Tibial nerve (tissue), 4 donors: ENCODE measurements at regions not wholly inside any gene's neighbourhood (a gene's known extent, or its start where the extent isn't known, plus 50 kb on each side); places are given as distances from the start of the nearest gene placed in this dataset.

Experiments used
- DNase-seq, 2 donors: peaks; one replicate each; pipeline ENCODE4 v3.0.0-alpha.2; 2019; ENCODE audit warnings: low spot score in 2 of 2
- H3K27ac ChIP-seq, 4 donors: fragments of 200-600 bp; sonication (generic) in 3 of 4; one replicate each; pipeline ENCODE4 v1.5.1; 2017 to 2019; ENCODE audit warnings: mild to moderate bottlenecking in 1 of 4
- H3K27me3 ChIP-seq, 2 donors: fragments of 200-600 bp; sonication (generic) in 1 of 2; one replicate each; pipeline versions ENCODE4 v1.5.1 to v1.6.0; 2017 to 2019
- H3K36me3 ChIP-seq, 3 donors: fragments of 200-600 bp; sonication (generic); one replicate each; pipeline ENCODE4 v1.5.1; 2018 to 2019
- H3K4me1 ChIP-seq, 4 donors: fragments of 200-600 bp; sonication (generic) in 3 of 4; one replicate each; pipeline ENCODE4 v1.5.1; 2017 to 2019
- H3K4me3 ChIP-seq, 4 donors: fragments of 200-600 bp; sonication (generic) in 3 of 4; one replicate each; pipeline ENCODE4 v1.5.1; 2017 to 2019; ENCODE audit warnings: mild to moderate bottlenecking in 1 of 4, moderate library complexity in 1 of 4
- H3K9me3 ChIP-seq, 4 donors: fragments of 200-600 bp; sonication (generic) in 3 of 4; one replicate each; pipeline ENCODE4 v1.5.1; 2017 to 2019
- CTCF ChIP-seq, 5 experiments: fragments of 200-600 bp in 3 of 5; fragments of 450-650 bp in 2 of 5; sonication (generic) in 3 of 5; IDR thresholded peaks; one replicate each; pipeline ENCODE4 v1.5.1; 2016 to 2019; ENCODE audit warnings: antibody characterized with exemption in 5 of 5, mild to moderate bottlenecking in 3 of 5, moderate library complexity in 2 of 5
- EP300 ChIP-seq, 2 donors: sonication (generic); formaldehyde crosslinking; IDR thresholded peaks; one replicate each; pipeline ENCODE4 v1.6.1; 2017; ENCODE audit warnings: antibody characterized with exemption in 2 of 2, mild to moderate bottlenecking in 1 of 2
- POLR2A ChIP-seq, 2 donors: fragments of 450-650 bp; IDR thresholded peaks; one replicate each; pipeline ENCODE4 v1.6.1; 2017; ENCODE audit warnings: antibody characterized with exemption in 2 of 2, mild to moderate bottlenecking in 2 of 2, moderate library complexity in 2 of 2
- WGBS, 2 donors: methylation state at CpG; one replicate each; pipeline ENCODE4 v1.1.5; 2018; 5-methylcytosine and 5-hydroxymethylcytosine counted together

DNA sequence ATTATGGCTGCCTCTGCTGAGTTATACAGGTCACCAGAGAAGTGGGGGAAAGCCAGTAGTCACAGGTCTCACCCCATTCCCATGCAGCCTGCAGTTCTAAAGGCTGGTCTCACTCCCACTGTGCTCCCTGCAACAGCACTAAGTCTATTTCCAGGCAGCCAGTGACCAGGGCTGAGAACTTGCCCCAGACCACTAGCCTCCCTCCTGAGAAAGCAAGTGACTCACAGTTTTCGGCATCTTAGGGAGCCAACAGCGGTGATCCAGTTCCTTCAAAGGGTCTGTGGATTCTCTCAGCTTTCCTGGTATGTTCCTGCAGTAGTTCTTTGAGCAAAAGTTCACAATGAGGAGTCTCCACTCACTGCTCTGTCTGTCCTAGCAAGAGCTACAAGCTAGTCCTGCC lies 329.6 kb upstream of the MAP2 start:
- no peak for TF ChIP-seq EP300 (IDR thresholded peaks at IDR 0.05)
- TF ChIP-seq CTCF (IDR thresholded peaks at IDR 0.05): no peak
- no peak for TF ChIP-seq POLR2A (IDR thresholded peaks at IDR 0.05)
- H3K36me3 ChIP-seq: no peaks in the 10 kb centered on the region
- no peak for DNase-seq
- H3K4me1 ChIP-seq: no peaks in the 10 kb centered on the region
- 85 to 94% methylated on average over 2 of the region's 2 CpGs for WGBS, 2 donors
- peaks cover 0 to 6% (median 0%) of the 10 kb centered on the region in 4 donors for H3K9me3 ChIP-seq
- no peaks in the 10 kb centered on the region for H3K27me3 ChIP-seq
- H3K27ac ChIP-seq: no peak overlapping the region
- H3K4me3 ChIP-seq: no peak overlapping the region

GRCh38 chr2:209095432-209095831 lies 328.4 kb upstream of the MAP2 start:
- no peaks in the 10 kb centered on the region for H3K36me3 ChIP-seq
- no peak for TF ChIP-seq POLR2A (IDR thresholded peaks at IDR 0.05)
- no peak for TF ChIP-seq EP300 (IDR thresholded peaks at IDR 0.05)
- no peak for TF ChIP-seq CTCF (IDR thresholded peaks at IDR 0.05)
- no peak for DNase-seq
- H3K27me3 ChIP-seq: no peaks in the 10 kb centered on the region
- WGBS, 2 donors: 51 to 54% methylated on average over 2 of the region's 2 CpGs
- no peak overlapping the region for H3K27ac ChIP-seq
- H3K4me3 ChIP-seq: no peak overlapping the region
- no peaks in the 10 kb centered on the region for H3K4me1 ChIP-seq
- H3K9me3 ChIP-seq: peaks cover 0 to 6% (median 0%) of the 10 kb centered on the region in 4 donors

DNA sequence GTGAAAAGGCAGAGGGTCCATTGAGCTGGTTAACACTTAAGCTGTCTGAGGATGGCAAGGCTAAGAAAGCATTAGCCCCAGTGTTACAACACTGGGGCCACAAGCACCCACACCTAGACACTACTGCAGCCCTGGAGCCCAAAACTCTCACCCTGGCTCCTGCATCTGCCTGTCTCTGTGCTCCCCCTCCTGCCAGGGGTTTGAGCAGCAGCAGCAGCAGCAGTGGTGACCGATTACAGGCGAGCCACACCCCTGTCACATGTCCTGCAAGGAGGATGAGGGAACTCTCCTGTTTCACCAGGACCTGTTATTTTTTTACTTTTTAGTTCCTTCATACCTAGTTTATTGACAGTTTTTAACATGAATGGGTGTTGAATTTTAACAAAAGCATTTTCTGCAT lies 326.7 kb upstream of the MAP2 start:
- no peak for DNase-seq
- no peak overlapping the region for H3K4me3 ChIP-seq

DNA sequence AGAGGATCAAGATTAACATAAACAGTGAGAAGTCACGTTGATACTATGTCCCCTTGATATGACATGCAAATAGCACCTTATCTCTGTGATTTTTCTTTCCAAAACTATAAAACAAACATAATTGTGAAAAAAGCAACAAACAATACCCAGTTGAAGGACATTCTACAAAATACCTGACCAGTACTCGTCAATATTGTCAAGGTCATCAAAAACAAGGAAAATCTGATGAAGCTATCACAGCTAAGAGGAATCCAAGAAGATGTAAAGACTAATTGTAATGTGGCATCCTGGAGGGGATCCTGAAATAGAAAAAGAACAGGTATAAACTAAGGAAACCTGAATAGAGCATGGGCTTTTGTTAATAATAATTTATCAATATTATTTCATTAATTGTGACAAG lies 321.5 kb upstream of the MAP2 start:
- H3K36me3 ChIP-seq: no peaks in the 10 kb centered on the region
- H3K27ac ChIP-seq: no peak overlapping the region
- no peaks in the 10 kb centered on the region for H3K4me1 ChIP-seq
- no peaks in the 10 kb centered on the region for H3K27me3 ChIP-seq
- no peak overlapping the region for H3K4me3 ChIP-seq
- TF ChIP-seq CTCF (IDR thresholded peaks at IDR 0.05) (no peak), POLR2A (IDR thresholded peaks at IDR 0.05) (no peak), EP300 (IDR thresholded peaks at IDR 0.05) (no peak)
- DNase-seq: no peak
- peaks cover 0 to 5% (median 0%) of the 10 kb centered on the region in 4 donors for H3K9me3 ChIP-seq
- 83 to 94% methylated on average over 2 of the region's 2 CpGs for WGBS, 2 donors

More for the DNA sequence above, 326.7 kb upstream of the MAP2 start:
- H3K4me1 ChIP-seq: no peaks in the 10 kb centered on the region
- no peak overlapping the region for H3K27ac ChIP-seq
- H3K36me3 ChIP-seq: no peaks in the 10 kb centered on the region
- H3K9me3 ChIP-seq: peaks cover 0 to 6% (median 0%) of the 10 kb centered on the region in 4 donors
- TF ChIP-seq EP300 (IDR thresholded peaks at IDR 0.05) (no peak), CTCF (IDR thresholded peaks at IDR 0.05) (no peak), POLR2A (IDR thresholded peaks at IDR 0.05) (no peak)
- H3K27me3 ChIP-seq: no peaks in the 10 kb centered on the region
- WGBS, 2 donors: 70 to 76% methylated on average over 2 of the region's 2 CpGs

- Histone ChIP-seq H3K4me1 (no peaks in the 10 kb centered on the region), H3K36me3 (no peaks in the 10 kb centered on the region), H3K9me3 (no peaks in the 10 kb centered on the region), H3K4me3 (no peak overlapping the region), H3K27ac (no peak overlapping the region), H3K27me3 (no peaks in the 10 kb centered on the region)
- TF ChIP-seq POLR2A (IDR thresholded peaks at IDR 0.05) (no peak), CTCF (IDR thresholded peaks at IDR 0.05) (no peak), EP300 (IDR thresholded peaks at IDR 0.05) (no peak)
- WGBS, 2 donors: 72 to 80% methylated on average over 6 of the region's 6 CpGs
- no peak for DNase-seq
Observed at GRCh38 chr2:209113026-209113425, 310.8 kb upstream of the MAP2 start.
